Loucy (cell line): ENCODE measurements at regions not wholly inside any gene's neighbourhood (a gene's known extent, or its start where the extent isn't known, plus 50 kb on each side); places are given as distances from the start of the nearest gene placed in this dataset.

Experiments
- H2AFZ ChIP-seq: fragments of 200-600 bp; sonication (generic); 2 replicates; pipeline ENCODE4 v1.6.0; 2016; ENCODE audit warnings: antibody characterized with exemption, mild to moderate bottlenecking, low read length, moderate library complexity
- H3F3A ChIP-seq: fragments of 200-600 bp; 2 replicates; pipeline ENCODE4 v1.6.0; 2016; ENCODE audit warnings: antibody characterized with exemption, low read depth, mild to moderate bottlenecking
- H3K27me3 ChIP-seq: fragments of 200-600 bp; sonication (generic); 2 replicates; pipeline ENCODE4 v1.6.1; 2014; ENCODE audit warnings: low read length, mild to moderate bottlenecking; ENCODE audit not compliant: insufficient read depth, poor library complexity, severe bottlenecking
- H3K36me3 ChIP-seq: fragments of 200-600 bp; sonication (generic); 2 replicates; pipeline ENCODE4 v1.6.1; 2016; ENCODE audit warnings: low read length; ENCODE audit not compliant: insufficient read depth
- H3K4me1 ChIP-seq: fragments of 200-600 bp; sonication (generic); 2 replicates; pipeline ENCODE4 v1.5.1; 2014; ENCODE audit warnings: low read length, mild to moderate bottlenecking; ENCODE audit not compliant: insufficient read depth, poor library complexity, severe bottlenecking
- H3K4me2 ChIP-seq: fragments of 200-600 bp; sonication (generic); 2 replicates; pipeline ENCODE4 v1.6.0; 2014; ENCODE audit warnings: antibody characterized with exemption, low read length, low read depth, mild to moderate bottlenecking; ENCODE audit not compliant: poor library complexity, severe bottlenecking
- H3K4me3 ChIP-seq: fragments of 200-600 bp; sonication (generic); 2 replicates; pipeline ENCODE4 v1.5.1; 2014; ENCODE audit warnings: low read length, mild to moderate bottlenecking, mixed read lengths; ENCODE audit not compliant: poor library complexity, severe bottlenecking
- H3K79me2 ChIP-seq: fragments of 200-600 bp; sonication (generic); 2 replicates; pipeline ENCODE4 v1.6.1; 2014; ENCODE audit warnings: low read length; ENCODE audit not compliant: insufficient read depth
- H3K9ac ChIP-seq: fragments of 200-600 bp; sonication (generic); 2 replicates; pipeline ENCODE4 v1.6.0; 2014; ENCODE audit warnings: mild to moderate bottlenecking, low read depth, low read length, moderate library complexity; ENCODE audit not compliant: poor library complexity, severe bottlenecking
- H3K9me2 ChIP-seq: fragments of 200-600 bp; sonication (generic); replicated peaks from 2 replicates; pipeline ENCODE4 v1.6.1; 2016; ENCODE audit warnings: low read depth, low read length, mixed read lengths
- H3K9me3 ChIP-seq: fragments of 200-600 bp; sonication (generic); 2 replicates; pipeline ENCODE4 v1.6.1; 2014; ENCODE audit warnings: mild to moderate bottlenecking, antibody characterized with exemption, low read length, low read depth; ENCODE audit not compliant: insufficient read depth
- H4K20me1 ChIP-seq: fragments of 200-600 bp; sonication (generic); 2 replicates; pipeline ENCODE4 v1.6.0; 2014; ENCODE audit warnings: antibody characterized with exemption, low read length, mild to moderate bottlenecking; ENCODE audit not compliant: insufficient read depth, poor library complexity, severe bottlenecking
- CTCF ChIP-seq: fragments of 200-600 bp; sonication (generic); conservative IDR thresholded peaks from 2 replicates; pipeline ENCODE4 v1.5.1; 2014; ENCODE audit warnings: mild to moderate bottlenecking, antibody characterized with exemption, low read length
- EZH2phosphoT487 ChIP-seq: fragments of 200-600 bp; IDR thresholded peaks from 2 replicates; pipeline ENCODE4 v1.6.1; 2018; ENCODE audit warnings: antibody characterized with exemption, mild to moderate bottlenecking, moderate library complexity, borderline replicate concordance

- H3K79me2 ChIP-seq = no peaks in the 10 kb centered on the region
- no peaks in the 10 kb centered on the region for H3K27me3 ChIP-seq
- H3K4me3 ChIP-seq = no peak overlapping the region
- H3K9ac ChIP-seq = no peak overlapping the region
- no peaks in the 10 kb centered on the region for H3K36me3 ChIP-seq
- H3F3A ChIP-seq = no peaks in the 10 kb centered on the region
- no peak for TF ChIP-seq EZH2phosphoT487
- H3K9me3 ChIP-seq = no peaks in the 10 kb centered on the region
- no peaks in the 10 kb centered on the region for H3K9me2 ChIP-seq
- H3K4me2 ChIP-seq = no peak overlapping the region
- H2AFZ ChIP-seq = peak overlapping the region; percentile 51; the same call in 1 of the 2 replicates
- H3K4me1 ChIP-seq = peaks cover 31% of the 10 kb centered on the region
- no peaks in the 10 kb centered on the region for H4K20me1 ChIP-seq
These were observed 317.2 kb upstream of the PROK2 start for GRCh38 chr3:72102112-72102616.

- H3K9ac ChIP-seq = peak overlapping the region; percentile 35
- peak overlapping the region; percentile 83 for H3K4me2 ChIP-seq
- H3K27me3 ChIP-seq = no peaks in the 10 kb centered on the region
These were observed 316.5 kb upstream of the PROK2 start for GRCh38 chr3:72101494-72101893.

GRCh38 chr3:72100601-72101187 is 315.7 kb upstream of the PROK2 start:
- H3K4me3 ChIP-seq = peak overlapping the region; percentile 70
- H3K9me2 ChIP-seq = no peaks in the 10 kb centered on the region
- peaks cover 31% of the 10 kb centered on the region for H3K4me1 ChIP-seq
- no peaks in the 10 kb centered on the region for H4K20me1 ChIP-seq
- peak overlapping the region; percentile 83 for H3K4me2 ChIP-seq
- no peaks in the 10 kb centered on the region for H3K79me2 ChIP-seq
- no peaks in the 10 kb centered on the region for H3K27me3 ChIP-seq
- no peaks in the 10 kb centered on the region for H3F3A ChIP-seq
- no peaks in the 10 kb centered on the region for H3K36me3 ChIP-seq
- H3K9me3 ChIP-seq = no peaks in the 10 kb centered on the region
- H3K9ac ChIP-seq = peak overlapping the region; percentile 65
- H2AFZ ChIP-seq = peak overlapping the region; percentile 79
- TF ChIP-seq CTCF (no peak), EZH2phosphoT487 (no peak)

More at GRCh38 chr3:72101494-72101893, 316.5 kb upstream of the PROK2 start:
- Histone ChIP-seq H3K4me3 (peak overlapping the region; percentile 70), H3K36me3 (no peaks in the 10 kb centered on the region), H2AFZ (no peak overlapping the region), H3K4me1 (peaks cover 31% of the 10 kb centered on the region), H3K9me3 (no peaks in the 10 kb centered on the region), H4K20me1 (no peaks in the 10 kb centered on the region), H3K79me2 (no peaks in the 10 kb centered on the region), H3F3A (no peaks in the 10 kb centered on the region), H3K9me2 (no peaks in the 10 kb centered on the region)
- TF ChIP-seq CTCF (no peak), EZH2phosphoT487 (no peak)

GRCh38 chr3:72100080-72100511 is 315.1 kb upstream of the PROK2 start:
- no peaks in the 10 kb centered on the region for H3K36me3 ChIP-seq
- no peaks in the 10 kb centered on the region for H3K9me3 ChIP-seq
- no peaks in the 10 kb centered on the region for H3K27me3 ChIP-seq
- peak overlapping the region; percentile 65 for H3K9ac ChIP-seq
- H3K4me3 ChIP-seq = peak overlapping the region; percentile 70
- H3K9me2 ChIP-seq = no peaks in the 10 kb centered on the region
- no peaks in the 10 kb centered on the region for H3F3A ChIP-seq
- H4K20me1 ChIP-seq = no peaks in the 10 kb centered on the region
- peak overlapping the region; percentile 83 for H3K4me2 ChIP-seq
- no peaks in the 10 kb centered on the region for H3K79me2 ChIP-seq
- H3K4me1 ChIP-seq = peaks cover 35% of the 10 kb centered on the region
- H2AFZ ChIP-seq = peak overlapping the region; percentile 79
- TF ChIP-seq EZH2phosphoT487 = no peak
- TF ChIP-seq CTCF = no peak
